GM23248 (cell line): ENCODE measurements at regions not wholly inside any gene's neighbourhood (a gene's known extent, or its start where the extent isn't known, plus 50 kb on each side); places are given as distances from the start of the nearest gene placed in this dataset.

ENCODE experiments used
- EZH2 ChIP-seq: fragments of 200-600 bp; sonication (generic); IDR thresholded peaks from 2 replicates; pipeline ENCODE4 v1.6.1; 2018; ENCODE audit warnings: antibody characterized with exemption, mild to moderate bottlenecking; ENCODE audit not compliant: insufficient read depth, poor library complexity, severe bottlenecking
- EZH2phosphoT487 ChIP-seq: fragments of 200-600 bp; sonication (generic); IDR thresholded peaks from 2 replicates; pipeline ENCODE4 v1.6.1; 2018; ENCODE audit warnings: antibody characterized with exemption, moderate library complexity, mild to moderate bottlenecking, low read depth; ENCODE audit not compliant: insufficient read depth

DNA sequence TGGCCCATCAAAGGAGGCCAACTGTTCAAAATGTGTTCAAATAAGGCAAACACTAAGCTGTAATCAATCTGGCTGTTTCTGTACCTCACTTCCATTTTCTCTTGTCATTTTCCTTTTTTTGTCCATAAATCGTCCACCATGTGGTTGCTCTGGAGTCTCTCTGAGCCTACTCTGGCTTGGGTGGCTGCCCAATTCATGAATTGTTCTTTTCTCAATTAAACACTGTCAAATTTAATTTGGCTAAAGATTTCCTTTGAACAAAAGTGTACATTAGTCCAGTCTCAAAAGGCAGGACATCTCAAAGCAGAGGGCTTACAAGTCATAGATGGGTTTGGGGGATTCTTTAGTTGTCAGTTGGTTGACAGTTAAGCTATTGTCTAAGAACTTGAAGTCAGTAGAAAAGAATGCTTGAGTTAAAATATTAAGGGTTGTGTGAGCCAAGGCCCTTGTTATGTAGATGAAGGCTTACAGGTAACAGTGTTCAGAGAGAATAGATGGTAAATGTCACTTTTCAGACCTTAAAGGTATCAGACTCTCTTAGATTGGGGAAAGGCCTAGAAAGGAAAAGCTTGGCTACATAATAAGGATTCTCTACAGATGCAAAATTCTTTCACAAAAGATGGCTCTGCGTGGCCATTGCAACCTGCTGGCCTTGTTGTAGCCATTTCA, 831.2 kb upstream of the CDH2 start:
- TF ChIP-seq EZH2phosphoT487, result no peak
- TF ChIP-seq EZH2, result no peak
